ENCODE measurements at regions not wholly inside any gene's neighbourhood (a gene's known extent, or its start where the extent isn't known, plus 50 kb on each side); places are given as distances from the start of the nearest gene placed in this dataset.
"Not testable (repeated sequence)": the region's sequence is repeated elsewhere in the genome, so short reads cannot be mapped to it uniquely, and the experiment has no call there.

- DNase-seq = no peak
These were observed 106.5 kb downstream of the KLF13 start for GRCh38 chr15:31433091-31433490.

GRCh38 chr15:31433574-31433973 is 106.9 kb downstream of the KLF13 start:
- no peak for DNase-seq

- no peak for DNase-seq
These were observed 107.6 kb downstream of the KLF13 start for GRCh38 chr15:31434275-31434587.

DNA sequence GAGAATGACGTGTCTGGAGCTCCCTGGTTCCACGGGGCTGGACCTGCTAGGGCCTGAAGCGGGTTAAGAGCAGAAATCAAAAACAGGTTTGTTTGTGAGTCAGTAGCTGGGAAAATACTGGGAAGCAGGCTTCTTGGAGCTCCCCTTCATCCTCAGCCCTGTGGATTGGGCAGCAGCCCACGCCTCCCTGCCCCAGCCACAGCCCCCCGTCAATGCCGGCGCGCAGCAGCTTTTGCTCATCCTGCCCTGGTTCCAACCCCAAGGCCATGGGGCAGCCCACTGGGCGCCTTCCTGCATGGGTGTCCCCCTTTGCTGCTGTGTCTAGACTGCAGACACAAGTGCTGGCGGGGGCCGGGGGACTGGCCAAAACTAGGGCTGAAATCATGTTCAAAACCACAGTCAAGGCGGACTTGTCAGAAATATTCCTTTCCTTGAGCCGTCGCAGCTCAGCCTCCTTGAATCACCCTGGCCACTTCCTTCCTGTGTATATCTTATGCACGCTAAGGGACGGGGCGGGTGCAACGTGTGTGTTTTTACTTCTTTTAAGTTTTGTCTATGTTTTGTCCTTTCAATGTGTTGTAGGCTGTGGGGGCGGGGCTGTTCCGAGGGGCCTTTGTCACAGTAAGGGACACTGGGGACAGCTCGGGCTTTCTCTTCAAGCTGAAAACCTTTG is 108.1 kb downstream of the KLF13 start:
- no peak for DNase-seq

- DNase-seq = no peak
These were observed 108.8 kb downstream of the KLF13 start for GRCh38 chr15:31435261-31435911.

DNA sequence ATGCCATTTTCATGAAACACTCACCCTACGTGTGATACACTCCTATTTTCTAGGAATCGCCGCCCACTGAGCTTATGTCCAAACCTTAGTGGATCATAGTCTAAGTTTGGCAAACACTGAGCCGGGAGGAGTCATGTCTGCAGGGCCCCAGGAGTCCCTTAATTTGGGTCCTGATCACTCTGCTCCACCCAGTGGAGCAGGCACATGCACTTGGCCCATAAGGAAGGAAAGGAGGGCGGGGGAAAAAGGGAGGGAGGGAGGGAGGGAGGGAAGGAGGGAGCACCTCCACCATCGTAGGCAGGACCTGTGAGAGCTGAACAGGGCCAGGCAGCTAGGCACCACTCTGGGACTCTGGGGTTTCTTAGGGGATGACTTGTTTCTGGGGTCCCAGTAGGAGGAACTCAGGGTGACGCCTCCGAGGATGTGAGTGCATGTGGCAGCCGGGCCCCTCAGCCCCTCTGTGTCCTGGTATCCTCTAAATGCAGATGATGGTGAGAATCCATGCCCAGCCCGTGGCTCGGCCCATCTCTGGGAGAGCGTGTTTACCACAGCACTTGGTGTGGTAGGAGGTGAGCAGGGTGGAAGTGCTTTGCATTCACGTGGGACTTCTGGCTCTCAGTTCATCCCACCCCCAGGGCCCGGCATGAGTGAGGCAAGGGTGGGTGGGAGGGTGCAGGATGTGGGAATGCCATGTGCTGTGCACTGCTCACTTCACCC is 109.4 kb downstream of the KLF13 start:
- no peak for DNase-seq

GRCh38 chr15:31437686-31438085 is 111.1 kb downstream of the KLF13 start:
- no peak for DNase-seq

- no peak for DNase-seq
These were observed 112.1 kb downstream of the KLF13 start for GRCh38 chr15:31438601-31439265.

GRCh38 chr15:31439328-31439727 is 112.7 kb downstream of the KLF13 start:
- DNase-seq = no peak

DNA sequence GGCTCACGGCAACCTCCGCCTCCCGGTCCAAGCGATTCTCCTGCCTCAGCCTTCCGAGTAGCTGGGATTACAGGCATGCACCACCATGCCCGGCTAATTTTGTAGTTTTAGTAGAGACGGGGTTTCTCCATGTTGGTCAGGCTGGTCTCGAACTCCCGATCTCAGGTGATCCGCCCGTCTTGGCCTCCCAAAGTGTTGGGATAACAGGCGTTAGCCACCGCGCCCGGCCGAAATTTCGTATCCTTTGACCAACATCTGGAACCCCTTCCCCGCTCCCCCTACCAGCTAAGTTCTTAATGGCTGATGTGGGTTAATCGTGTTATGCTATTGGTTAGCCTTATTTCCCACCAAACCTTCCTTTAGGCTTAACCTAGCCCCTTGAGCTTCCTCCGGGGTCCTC is 113.6 kb downstream of the KLF13 start:
- not testable (repeated sequence) for DNase-seq

GRCh38 chr15:31440754-31441311 is 114.2 kb downstream of the KLF13 start:
- DNase-seq = no peak

DNA sequence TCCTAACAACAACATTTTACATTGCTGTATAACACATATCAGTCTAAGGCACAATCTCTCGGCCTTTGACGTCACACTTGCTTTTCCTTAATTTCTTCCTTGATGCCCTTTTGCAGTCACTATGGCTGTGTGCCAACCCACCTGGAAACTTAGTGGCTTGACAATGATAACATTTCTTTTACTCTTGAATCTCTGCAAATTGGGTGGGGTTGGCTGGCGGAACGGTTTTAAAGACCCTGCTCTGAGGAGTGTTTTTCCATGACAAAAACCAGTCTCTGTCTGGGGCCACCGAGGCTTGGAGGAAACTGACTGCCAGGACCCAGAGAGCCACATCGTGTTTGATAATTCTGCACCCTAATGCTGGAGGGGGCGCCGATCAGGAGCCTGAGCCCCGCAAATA is 115.6 kb downstream of the KLF13 start:
- no peak for DNase-seq

GRCh38 chr15:31442699-31443111 is 116.1 kb downstream of the KLF13 start:
- DNase-seq = no peak

DNA sequence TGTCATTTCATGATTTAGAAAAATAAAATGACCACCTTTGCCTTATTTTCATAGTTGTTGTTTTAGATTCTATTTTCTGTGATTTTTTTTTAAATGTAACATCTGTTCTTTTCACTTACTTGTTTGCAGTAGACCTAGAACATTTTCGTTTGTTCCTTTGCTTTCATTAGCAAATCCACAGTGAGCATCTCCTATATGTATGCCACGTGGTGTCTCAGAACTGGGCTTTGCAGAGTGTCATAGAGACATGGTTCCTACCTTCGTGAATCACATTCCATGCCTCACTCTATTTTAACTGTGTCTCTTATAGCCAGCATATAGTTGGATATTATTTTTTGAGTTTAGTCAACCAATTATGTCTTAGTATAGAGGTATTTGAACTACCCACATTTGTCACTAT is 118.2 kb downstream of the KLF13 start:
- no peak for DNase-seq

- DNase-seq = no peak
These were observed 119.9 kb downstream of the KLF13 start for GRCh38 chr15:31446546-31446945.

DNA sequence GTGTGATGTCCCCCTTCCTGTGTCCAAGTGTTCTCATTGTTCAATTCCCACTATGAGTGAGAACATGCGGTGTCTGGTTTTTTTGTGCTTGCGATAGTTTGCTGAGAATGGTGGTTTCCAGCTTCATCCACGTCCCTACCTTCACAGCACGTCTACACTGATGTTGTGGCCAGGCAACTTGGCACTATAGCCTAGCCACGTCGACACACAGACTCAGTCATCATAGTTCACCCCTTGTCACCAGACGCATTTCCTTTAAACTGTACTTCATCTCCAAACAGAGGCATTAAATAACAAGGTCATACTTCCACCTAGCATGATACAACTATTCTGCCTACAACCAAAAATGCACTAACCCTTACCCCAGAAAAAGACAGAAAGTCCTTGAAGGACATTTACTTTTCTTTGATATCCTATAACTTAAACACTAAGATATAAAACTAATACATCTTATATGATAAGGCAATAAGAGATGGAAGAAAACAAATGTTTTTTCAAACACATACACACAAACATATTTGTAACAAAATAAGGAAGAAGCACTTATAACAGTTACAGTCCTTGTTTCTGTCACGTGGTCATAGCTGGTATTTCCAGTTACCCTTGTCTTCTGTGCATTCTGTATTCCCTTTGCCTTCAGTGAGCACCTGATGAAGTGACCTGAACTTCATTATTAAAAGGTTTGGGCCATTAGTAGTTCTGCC is 121.4 kb downstream of the KLF13 start:
- DNase-seq = no peak

GRCh38 chr15:31448635-31448979 is 122.0 kb downstream of the KLF13 start:
- no peak for DNase-seq

DNA sequence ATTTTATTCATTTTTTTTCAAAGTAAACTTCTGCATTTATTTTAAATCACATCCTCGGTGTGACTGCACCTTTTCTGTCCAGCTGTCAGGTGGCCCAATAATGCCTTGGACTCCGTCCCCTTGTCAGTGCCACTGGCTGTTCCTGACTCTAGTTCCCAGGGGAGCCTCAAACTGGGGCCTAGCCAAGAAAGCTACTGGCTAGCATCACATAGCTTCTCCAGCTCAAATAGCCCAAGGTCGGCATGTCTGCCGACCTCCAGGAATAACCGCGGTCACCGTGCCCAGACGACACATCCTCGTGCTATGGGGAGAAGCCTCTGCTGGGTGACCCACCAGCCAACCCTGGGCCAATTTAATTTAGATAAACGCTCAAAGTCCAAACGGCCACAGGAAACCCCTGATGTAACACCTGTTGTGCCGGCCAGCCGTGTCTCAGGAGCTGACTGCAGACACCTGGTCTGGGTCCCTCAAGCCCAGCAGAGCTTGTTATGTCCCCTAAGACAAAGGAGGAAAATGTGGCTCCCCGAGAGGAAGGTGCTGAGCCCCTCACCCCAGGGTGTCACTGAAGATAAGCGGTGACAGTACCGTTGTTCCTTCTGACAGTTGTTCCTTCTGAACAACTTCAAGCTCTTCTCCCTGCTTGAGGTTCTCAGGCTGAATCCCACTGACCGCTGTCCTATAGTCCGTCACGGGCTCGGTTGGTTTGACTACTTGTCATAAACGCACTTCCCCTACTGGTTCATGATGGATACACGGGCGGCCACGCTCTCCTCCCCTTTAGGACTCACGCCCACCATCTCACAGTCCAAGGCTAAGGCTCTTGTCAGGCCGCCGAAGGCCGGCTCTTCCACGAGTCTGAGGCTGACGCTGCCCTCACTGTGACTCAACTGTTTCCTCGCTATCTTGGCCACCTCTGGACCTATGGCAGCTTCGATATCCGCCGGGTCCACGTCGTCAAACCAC is 126.2 kb downstream of the KLF13 start:
- no peak for DNase-seq

DNA sequence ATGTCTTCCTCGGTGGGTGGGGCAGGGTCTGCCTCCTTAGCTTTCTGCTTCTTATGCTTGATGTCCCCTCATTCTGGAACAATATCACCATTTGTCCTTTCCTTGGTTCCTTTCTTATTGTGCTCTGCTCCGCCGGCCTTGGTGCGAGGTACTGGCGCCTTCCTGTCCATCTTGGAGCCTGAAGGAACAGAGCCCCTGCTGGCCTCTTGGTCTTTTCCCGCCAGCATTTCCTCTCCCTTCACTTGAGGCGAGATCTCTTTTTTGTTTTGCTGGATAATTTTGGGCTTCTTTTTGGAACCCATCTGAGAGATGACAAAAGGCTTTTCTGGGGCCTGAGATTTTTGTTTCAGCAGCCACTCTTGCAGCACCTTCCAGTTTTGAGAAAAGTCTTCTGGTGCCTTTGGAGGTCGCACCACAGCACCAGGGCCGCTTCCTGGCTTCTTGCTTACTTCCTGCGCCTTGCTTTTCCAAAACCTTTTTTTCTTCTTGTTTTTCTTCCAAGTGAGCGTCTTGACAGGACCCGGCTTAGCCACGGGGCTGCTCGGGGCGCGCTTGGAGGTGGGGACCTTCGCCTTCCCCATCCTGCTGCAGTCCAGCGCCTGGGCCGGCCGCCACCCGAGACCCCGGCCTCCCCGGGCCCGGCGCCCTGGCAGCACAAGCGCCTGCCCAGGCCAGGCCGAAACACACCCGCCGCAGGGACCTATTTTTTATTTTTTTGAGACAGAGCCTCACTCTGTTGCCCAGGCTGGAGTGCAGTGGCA is 127.1 kb downstream of the KLF13 start:
- DNase-seq = no peak

DNA sequence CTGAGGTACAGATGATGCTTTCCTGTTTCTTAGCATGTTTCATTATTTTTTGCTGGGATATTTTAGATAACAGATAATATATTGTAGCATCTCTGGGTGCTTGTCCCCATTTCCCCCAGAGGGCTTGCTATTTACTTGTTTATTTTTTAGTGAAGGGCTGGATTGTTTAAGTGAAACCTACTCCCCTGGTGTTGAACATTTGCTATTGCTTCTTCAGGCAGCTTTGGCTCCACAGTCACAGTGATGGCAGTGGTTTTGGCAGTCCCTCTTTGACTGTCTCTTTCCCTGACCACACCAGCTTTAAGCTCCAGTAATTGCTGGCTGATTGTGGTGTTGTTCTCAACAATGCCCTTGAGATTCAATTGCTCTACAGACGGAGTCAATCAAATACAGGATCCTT is 128.9 kb downstream of the KLF13 start:
- no peak for DNase-seq
